ENCODE measurements at regions not wholly inside any gene's neighbourhood (a gene's known extent, or its start where the extent isn't known, plus 50 kb on each side); places are given as distances from the start of the nearest gene placed in this dataset.

DNA sequence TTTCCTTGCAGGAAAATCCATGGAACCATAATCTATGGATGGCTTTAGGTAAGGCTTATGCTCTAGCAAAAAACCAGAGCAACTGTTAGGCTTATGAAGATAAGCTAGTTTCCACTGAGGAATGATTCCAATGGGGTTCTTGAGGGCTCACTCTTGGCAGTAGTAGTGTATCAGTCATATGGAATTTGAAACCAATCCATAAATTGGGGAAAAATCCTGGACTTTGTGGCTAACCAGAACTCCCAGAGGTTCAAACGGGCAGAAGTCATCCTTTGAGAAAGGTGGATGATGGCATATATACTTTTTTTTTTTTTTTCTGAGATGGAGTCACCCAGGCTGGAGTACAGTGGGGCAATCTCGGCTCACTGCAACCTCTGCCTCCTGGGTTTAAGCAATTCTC, 54.2 kb upstream of the ATF3 start:
- Histone ChIP-seq H3K27ac (ENCODE audit: low read depth in 2 of 2, low read length in 1 of 2) (no peak overlapping the region), H3K9me3 (ENCODE audit: control insufficient read depth in 2 of 2, insufficient read depth in 1 of 2, low read depth in 1 of 2, low read length in 1 of 2) (no peaks in the 10 kb centered on the region), H3K4me1 (ENCODE audit: control insufficient read depth in 2 of 2, insufficient read depth in 2 of 2, low read length in 1 of 2) (peaks cover 0 to 5% of the 10 kb centered on the region in 2 donors), H3K36me3 (ENCODE audit: control insufficient read depth in 2 of 2, insufficient read depth in 2 of 2, low read length in 1 of 2) (no peaks in the 10 kb centered on the region), H3K27me3 (ENCODE audit: control insufficient read depth in 1 of 2, insufficient read depth in 2 of 2, low read length in 2 of 2) (no peaks in the 10 kb centered on the region), H3K4me3 (ENCODE audit: low read depth in 1 of 2, low read length in 2 of 2) (no peak overlapping the region)
- 79 to 90% methylated on average over 2 of the region's 2 CpGs for WGBS, 2 donors

DNA sequence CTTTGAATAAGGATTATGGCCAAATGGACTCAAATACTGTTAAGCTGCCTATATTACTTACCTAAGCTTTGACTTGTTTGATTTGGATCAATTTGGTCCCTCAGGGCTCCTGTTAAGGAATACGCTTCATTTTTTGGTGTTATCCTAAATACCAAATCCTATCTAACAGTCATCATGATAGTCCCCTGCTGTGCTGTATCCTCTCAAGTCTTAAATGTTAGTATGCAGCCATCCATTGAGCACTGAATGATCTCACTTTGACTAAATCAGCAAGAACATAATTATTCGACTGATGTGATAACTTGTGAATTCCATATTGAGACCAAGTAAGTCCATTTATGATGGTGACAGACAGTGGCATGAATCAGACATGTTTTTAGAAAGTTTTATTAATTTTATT, 53.1 kb upstream of the ATF3 start:
- 85 to 95% methylated on average over 2 of the region's 2 CpGs for WGBS, 2 donors
- Histone ChIP-seq H3K36me3 (ENCODE audit: control insufficient read depth in 2 of 2, insufficient read depth in 2 of 2, low read length in 1 of 2) (no peaks in the 10 kb centered on the region), H3K27me3 (ENCODE audit: control insufficient read depth in 1 of 2, insufficient read depth in 2 of 2, low read length in 2 of 2) (no peaks in the 10 kb centered on the region), H3K9me3 (ENCODE audit: control insufficient read depth in 2 of 2, insufficient read depth in 1 of 2, low read depth in 1 of 2, low read length in 1 of 2) (no peaks in the 10 kb centered on the region), H3K27ac (ENCODE audit: low read depth in 2 of 2, low read length in 1 of 2) (no peak overlapping the region), H3K4me1 (ENCODE audit: control insufficient read depth in 2 of 2, insufficient read depth in 2 of 2, low read length in 1 of 2) (peaks cover 0 to 5% of the 10 kb centered on the region in 2 donors), H3K4me3 (ENCODE audit: low read depth in 1 of 2, low read length in 2 of 2) (no peak overlapping the region)

DNA sequence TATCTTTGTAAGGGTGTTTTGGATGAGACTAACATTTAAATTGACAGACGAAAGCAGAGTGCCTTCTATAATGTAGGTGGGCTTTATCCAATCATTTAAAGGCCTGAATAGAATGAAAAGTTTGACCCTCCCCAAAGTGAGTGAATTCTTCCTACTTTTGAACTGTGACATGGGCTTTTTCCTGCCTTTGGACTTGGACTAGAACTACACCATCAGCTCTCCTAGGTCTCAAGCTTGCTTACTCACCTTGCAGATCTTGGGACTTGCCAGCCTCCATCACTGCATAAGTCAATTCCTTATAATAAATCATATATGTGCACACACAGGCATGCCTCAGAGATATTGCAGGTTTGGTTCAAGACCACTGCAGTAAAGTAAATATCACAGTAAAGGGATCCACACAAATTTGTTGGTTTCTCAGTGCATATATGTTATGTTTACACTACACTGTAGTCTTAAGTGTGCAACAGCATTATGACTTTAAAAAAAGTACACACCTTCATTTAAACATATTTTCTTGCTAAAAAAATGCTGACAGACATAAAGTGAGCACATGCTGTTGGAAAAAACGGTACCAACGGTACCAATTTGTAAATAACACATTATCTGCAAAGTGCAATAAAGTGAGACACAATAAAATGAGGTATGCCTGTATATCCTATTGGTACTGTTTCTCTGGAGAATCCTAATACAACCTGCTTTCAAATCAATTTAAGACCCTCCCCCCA, 51.6 kb upstream of the ATF3 start:
- Histone ChIP-seq H3K27ac (ENCODE audit: low read depth in 2 of 2, low read length in 1 of 2) (no peak overlapping the region), H3K9me3 (ENCODE audit: control insufficient read depth in 2 of 2, insufficient read depth in 1 of 2, low read depth in 1 of 2, low read length in 1 of 2) (no peaks in the 10 kb centered on the region), H3K4me1 (ENCODE audit: control insufficient read depth in 2 of 2, insufficient read depth in 2 of 2, low read length in 1 of 2) (peaks cover 0 to 5% of the 10 kb centered on the region in 2 donors), H3K4me3 (ENCODE audit: low read depth in 1 of 2, low read length in 2 of 2) (no peak overlapping the region), H3K36me3 (ENCODE audit: control insufficient read depth in 2 of 2, insufficient read depth in 2 of 2, low read length in 1 of 2) (no peaks in the 10 kb centered on the region), H3K27me3 (ENCODE audit: control insufficient read depth in 1 of 2, insufficient read depth in 2 of 2, low read length in 2 of 2) (no peaks in the 10 kb centered on the region)
- 81 to 92% methylated on average over 3 of the region's 3 CpGs for WGBS, 2 donors

DNA sequence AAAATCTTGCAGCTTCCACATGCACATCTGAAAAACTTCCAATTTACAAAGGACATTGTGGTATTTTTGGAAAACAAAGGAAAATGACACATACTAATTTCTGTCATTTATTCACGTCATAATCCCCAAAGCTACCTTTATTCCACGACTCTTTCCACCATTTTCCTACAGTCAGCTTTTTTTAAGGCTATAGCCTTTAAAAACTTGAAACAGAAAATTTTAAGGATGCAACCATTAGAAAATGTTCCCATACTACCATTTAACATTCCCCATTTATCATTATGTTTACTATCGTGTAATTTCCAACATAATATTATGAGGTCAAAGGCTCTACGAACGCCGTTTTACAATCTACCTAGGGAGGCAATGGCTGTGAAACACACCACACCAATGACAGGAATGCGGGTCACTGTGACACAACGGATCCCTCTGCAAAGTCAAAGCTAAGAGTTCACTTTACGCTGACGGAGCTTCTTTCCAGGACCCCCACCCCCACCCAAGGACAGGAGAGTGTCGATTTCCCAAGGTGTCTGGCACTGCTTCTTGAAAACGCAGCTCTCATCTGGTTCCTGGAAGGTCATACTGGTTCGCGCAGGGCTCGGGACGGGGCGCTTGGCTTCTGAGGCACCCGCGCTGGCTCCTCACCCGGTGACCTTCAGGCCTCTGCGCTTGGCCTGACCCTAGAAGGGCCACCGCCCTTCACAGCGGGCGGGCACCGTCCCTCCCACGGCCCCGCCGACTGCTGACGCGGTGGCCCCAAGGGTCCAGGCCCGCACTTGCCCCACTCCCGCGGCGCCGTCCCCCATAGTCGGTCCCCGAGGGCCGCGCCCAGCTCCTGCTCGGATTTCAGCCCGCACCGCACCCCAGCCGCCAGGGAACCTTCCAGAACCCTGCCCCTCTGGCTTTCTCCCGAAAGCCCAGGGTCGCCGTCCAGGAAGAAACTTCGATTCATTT, 50.5 kb upstream of the ATF3 start:
- Histone ChIP-seq H3K9me3 (ENCODE audit: control insufficient read depth in 2 of 2, insufficient read depth in 1 of 2, low read depth in 1 of 2, low read length in 1 of 2) (no peaks in the 10 kb centered on the region), H3K4me3 (ENCODE audit: low read depth in 1 of 2, low read length in 2 of 2) (peak overlapping the region; percentile 56 to 65), H3K36me3 (ENCODE audit: control insufficient read depth in 2 of 2, insufficient read depth in 2 of 2, low read length in 1 of 2) (no peaks in the 10 kb centered on the region), H3K27me3 (ENCODE audit: control insufficient read depth in 1 of 2, insufficient read depth in 2 of 2, low read length in 2 of 2) (no peaks in the 10 kb centered on the region), H3K27ac (ENCODE audit: low read depth in 2 of 2, low read length in 1 of 2) (peak overlapping the region; percentile 81 to 87), H3K4me1 (ENCODE audit: control insufficient read depth in 2 of 2, insufficient read depth in 2 of 2, low read length in 1 of 2) (peaks cover 0 to 5% of the 10 kb centered on the region in 2 donors)
- 13 to 16% methylated on average over 47 of the region's 47 CpGs for WGBS, 2 donors

DNA sequence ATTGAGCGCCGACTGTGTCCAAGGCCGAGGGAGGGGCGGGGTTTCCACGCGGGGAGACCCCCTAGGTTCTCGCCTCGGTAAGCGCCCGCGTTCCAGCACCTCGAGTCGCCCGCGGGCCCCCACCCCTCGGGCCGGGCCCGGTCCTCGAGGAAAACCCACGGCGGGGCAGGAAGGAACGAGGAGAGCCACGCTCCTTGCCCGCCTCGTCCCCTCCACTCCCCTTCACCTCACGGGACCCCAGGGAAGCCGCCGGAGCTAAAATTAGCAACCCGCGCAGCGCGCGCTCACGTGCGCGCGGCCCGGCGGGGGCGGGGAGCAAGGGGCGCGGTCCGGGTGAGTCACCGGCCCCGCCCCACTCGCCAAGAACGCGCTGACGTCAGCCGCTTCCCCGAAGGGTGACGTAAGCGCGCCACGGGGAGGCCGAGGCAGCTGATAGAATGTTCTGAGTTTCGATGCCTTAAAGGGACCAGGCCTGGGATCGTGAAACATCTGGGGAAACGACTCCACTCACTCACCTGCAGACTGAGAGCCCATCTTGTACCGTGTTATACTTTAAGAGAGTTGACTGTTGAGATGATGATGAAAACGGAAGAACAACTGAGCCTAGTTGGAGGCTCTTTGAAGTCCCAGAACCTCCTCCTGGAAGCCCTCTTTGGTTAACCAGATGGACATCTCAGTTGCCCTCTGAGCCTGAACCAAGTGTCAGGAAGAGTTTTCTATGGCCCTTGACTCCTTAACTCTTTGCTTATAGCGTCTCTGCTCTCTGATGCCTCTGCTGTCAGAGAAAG, 49.7 kb upstream of the ATF3 start:
- Histone ChIP-seq H3K4me1 (ENCODE audit: control insufficient read depth in 2 of 2, insufficient read depth in 2 of 2, low read length in 1 of 2) (peaks cover 0 to 5% of the 10 kb centered on the region in 2 donors), H3K9me3 (ENCODE audit: control insufficient read depth in 2 of 2, insufficient read depth in 1 of 2, low read depth in 1 of 2, low read length in 1 of 2) (no peaks in the 10 kb centered on the region), H3K4me3 (ENCODE audit: low read depth in 1 of 2, low read length in 2 of 2) (peak overlapping the region; percentile 56 to 65), H3K27me3 (ENCODE audit: control insufficient read depth in 1 of 2, insufficient read depth in 2 of 2, low read length in 2 of 2) (no peaks in the 10 kb centered on the region), H3K36me3 (ENCODE audit: control insufficient read depth in 2 of 2, insufficient read depth in 2 of 2, low read length in 1 of 2) (no peaks in the 10 kb centered on the region), H3K27ac (ENCODE audit: low read depth in 2 of 2, low read length in 1 of 2) (peak overlapping the region; percentile 81 to 87)
- WGBS, 2 donors, result 2 to 3% methylated on average over 62 of the region's 62 CpGs

Measured in esophagus (tissue), 2 donors.